ENCODE measurements at regions not wholly inside any gene's neighbourhood (a gene's known extent, or its start where the extent isn't known, plus 50 kb on each side); places are given as distances from the start of the nearest gene placed in this dataset.

- TF ChIP-seq, protein P1, sequence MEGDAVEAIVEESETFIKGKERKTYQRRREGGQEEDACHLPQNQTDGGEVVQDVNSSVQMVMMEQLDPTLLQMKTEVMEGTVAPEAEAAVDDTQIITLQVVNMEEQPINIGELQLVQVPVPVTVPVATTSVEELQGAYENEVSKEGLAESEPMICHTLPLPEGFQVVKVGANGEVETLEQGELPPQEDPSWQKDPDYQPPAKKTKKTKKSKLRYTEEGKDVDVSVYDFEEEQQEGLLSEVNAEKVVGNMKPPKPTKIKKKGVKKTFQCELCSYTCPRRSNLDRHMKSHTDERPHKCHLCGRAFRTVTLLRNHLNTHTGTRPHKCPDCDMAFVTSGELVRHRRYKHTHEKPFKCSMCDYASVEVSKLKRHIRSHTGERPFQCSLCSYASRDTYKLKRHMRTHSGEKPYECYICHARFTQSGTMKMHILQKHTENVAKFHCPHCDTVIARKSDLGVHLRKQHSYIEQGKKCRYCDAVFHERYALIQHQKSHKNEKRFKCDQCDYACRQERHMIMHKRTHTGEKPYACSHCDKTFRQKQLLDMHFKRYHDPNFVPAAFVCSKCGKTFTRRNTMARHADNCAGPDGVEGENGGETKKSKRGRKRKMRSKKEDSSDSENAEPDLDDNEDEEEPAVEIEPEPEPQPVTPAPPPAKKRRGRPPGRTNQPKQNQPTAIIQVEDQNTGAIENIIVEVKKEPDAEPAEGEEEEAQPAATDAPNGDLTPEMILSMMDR (conservative IDR thresholded peaks at IDR 0.05; ENCODE audit: low read depth, low read length): no peak
- no peak for TF ChIP-seq EZH2phosphoT487 (IDR thresholded peaks at IDR 0.05; ENCODE audit: borderline replicate concordance, low read length)
These were observed 114.7 kb upstream of the LNX1 start for GRCh38 chr4:53705972-53706371.
